ENCODE measurements at regions not wholly inside any gene's neighbourhood (a gene's known extent, or its start where the extent isn't known, plus 50 kb on each side); places are given as distances from the start of the nearest gene placed in this dataset.

GRCh38 chr11:15704556-15704955 lies 589.8 kb downstream of the INSC start:
- in situ Hi-C loops (cut with HindIII; ENCODE audit: low pct_unique_long_range_greater_than_20kb, low sequenced_read_pairs) (no loop called here), intact Hi-C loops (cut with micrococcal nuclease; ENCODE audit: unreplicated experiment) (no loop called here)
- ChIA-PET CTCF (no interaction called here), POLR2A (no interaction called here)
- H3K27me3 ChIP-seq (ENCODE audit: control insufficient read depth, insufficient read depth, low read length), result no peaks in the 10 kb centered on the region
- H3K4me1 ChIP-seq (ENCODE audit: control insufficient read depth, insufficient read depth, low read length), result no peaks in the 10 kb centered on the region
- H3K36me3 ChIP-seq (ENCODE audit: control insufficient read depth, insufficient read depth, low read length), result no peaks in the 10 kb centered on the region
- no peaks in the 10 kb centered on the region for H3K9me3 ChIP-seq (ENCODE audit: control insufficient read depth, insufficient read depth, low read depth, low read length)
- no peak overlapping the region for H3K4me3 ChIP-seq (ENCODE audit: low read depth in 2 of 2, low read length in 2 of 2)
- H3K27ac ChIP-seq (ENCODE audit: low read length), result no peak overlapping the region
- no peak for DNase-seq (ENCODE audit: low read depth, low spot score)
- no peak for TF ChIP-seq TCF7L2 (IDR thresholded peaks at IDR 0.05; ENCODE audit: low read depth, low read length)
- no peak for TF ChIP-seq CTCF (IDR thresholded peaks at IDR 0.05)
- TF ChIP-seq SIN3A (IDR thresholded peaks at IDR 0.05; ENCODE audit: borderline replicate concordance, insufficient read depth, low read depth, low read length), result no peak
- no peak for TF ChIP-seq POLR2AphosphoS5 (IDR thresholded peaks at IDR 0.05; ENCODE audit: low read depth, low read length)
- TF ChIP-seq, protein P1, sequence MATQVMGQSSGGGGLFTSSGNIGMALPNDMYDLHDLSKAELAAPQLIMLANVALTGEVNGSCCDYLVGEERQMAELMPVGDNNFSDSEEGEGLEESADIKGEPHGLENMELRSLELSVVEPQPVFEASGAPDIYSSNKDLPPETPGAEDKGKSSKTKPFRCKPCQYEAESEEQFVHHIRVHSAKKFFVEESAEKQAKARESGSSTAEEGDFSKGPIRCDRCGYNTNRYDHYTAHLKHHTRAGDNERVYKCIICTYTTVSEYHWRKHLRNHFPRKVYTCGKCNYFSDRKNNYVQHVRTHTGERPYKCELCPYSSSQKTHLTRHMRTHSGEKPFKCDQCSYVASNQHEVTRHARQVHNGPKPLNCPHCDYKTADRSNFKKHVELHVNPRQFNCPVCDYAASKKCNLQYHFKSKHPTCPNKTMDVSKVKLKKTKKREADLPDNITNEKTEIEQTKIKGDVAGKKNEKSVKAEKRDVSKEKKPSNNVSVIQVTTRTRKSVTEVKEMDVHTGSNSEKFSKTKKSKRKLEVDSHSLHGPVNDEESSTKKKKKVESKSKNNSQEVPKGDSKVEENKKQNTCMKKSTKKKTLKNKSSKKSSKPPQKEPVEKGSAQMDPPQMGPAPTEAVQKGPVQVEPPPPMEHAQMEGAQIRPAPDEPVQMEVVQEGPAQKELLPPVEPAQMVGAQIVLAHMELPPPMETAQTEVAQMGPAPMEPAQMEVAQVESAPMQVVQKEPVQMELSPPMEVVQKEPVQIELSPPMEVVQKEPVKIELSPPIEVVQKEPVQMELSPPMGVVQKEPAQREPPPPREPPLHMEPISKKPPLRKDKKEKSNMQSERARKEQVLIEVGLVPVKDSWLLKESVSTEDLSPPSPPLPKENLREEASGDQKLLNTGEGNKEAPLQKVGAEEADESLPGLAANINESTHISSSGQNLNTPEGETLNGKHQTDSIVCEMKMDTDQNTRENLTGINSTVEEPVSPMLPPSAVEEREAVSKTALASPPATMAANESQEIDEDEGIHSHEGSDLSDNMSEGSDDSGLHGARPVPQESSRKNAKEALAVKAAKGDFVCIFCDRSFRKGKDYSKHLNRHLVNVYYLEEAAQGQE (IDR thresholded peaks at IDR 0.05; ENCODE audit: insufficient read depth in 1 of 2, low read depth in 2 of 2, low read length in 1 of 2), result no peak
- BruUV-seq (replicated peaks), result no TSS peak
- no peak for ATAC-seq

DNA sequence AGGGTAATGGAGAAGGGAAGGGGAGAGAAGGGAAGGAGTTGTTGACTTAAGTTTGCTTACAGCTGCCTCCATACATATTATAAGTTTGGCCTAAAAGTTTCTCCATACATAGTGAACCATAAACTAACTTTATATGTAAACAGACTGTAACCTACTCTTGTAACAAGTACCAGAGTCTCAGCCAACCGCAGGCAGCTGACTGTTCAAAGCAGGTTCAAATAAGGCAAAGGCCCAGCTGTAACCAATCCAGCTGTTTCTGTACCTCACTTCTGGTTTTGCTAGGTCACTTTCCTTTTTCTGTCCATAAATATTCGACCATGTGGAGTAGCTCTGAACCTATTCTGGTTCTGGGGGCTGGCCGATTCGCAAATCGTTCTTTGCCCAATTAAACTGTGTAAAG lies 591.2 kb downstream of the INSC start:
- no peak for DNase-seq (ENCODE audit: low read depth, low spot score)
- H3K4me3 ChIP-seq (ENCODE audit: low read depth in 2 of 2, low read length in 2 of 2), result no peak overlapping the region
- CTCF ChIA-PET, result no interaction called here
- TF ChIP-seq CTCF (IDR thresholded peaks at IDR 0.05) (no peak), TCF7L2 (IDR thresholded peaks at IDR 0.05; ENCODE audit: low read depth, low read length) (no peak), SIN3A (IDR thresholded peaks at IDR 0.05; ENCODE audit: borderline replicate concordance, insufficient read depth, low read depth, low read length) (no peak), POLR2AphosphoS5 (IDR thresholded peaks at IDR 0.05; ENCODE audit: low read depth, low read length) (no peak)
- TF ChIP-seq, protein P1 (IDR thresholded peaks at IDR 0.05; ENCODE audit: insufficient read depth in 1 of 2, low read depth in 2 of 2, low read length in 1 of 2), result no peak
- intact Hi-C loops (cut with micrococcal nuclease; ENCODE audit: unreplicated experiment) (no loop called here), in situ Hi-C loops (cut with HindIII; ENCODE audit: low pct_unique_long_range_greater_than_20kb, low sequenced_read_pairs) (no loop called here)
- H3K9me3 ChIP-seq (ENCODE audit: control insufficient read depth, insufficient read depth, low read depth, low read length), result no peaks in the 10 kb centered on the region
- no peak for ATAC-seq
- no TSS peak for BruUV-seq (replicated peaks)
- POLR2A ChIA-PET, result no interaction called here
- no peaks in the 10 kb centered on the region for H3K27me3 ChIP-seq (ENCODE audit: control insufficient read depth, insufficient read depth, low read length)
- H3K27ac ChIP-seq (ENCODE audit: low read length), result no peak overlapping the region
- H3K36me3 ChIP-seq (ENCODE audit: control insufficient read depth, insufficient read depth, low read length), result no peaks in the 10 kb centered on the region
- no peaks in the 10 kb centered on the region for H3K4me1 ChIP-seq (ENCODE audit: control insufficient read depth, insufficient read depth, low read length)

All from Panc1 (cell line).